ENCODE measurements at regions not wholly inside any gene's neighbourhood (a gene's known extent, or its start where the extent isn't known, plus 50 kb on each side); places are given as distances from the start of the nearest gene placed in this dataset.

GRCh38 chr2:23069156-23069555, 315.8 kb upstream of the KLHL29 start:
- no peak for DNase-seq

More at GRCh38 chr2:23069156-23069555, 315.8 kb upstream of the KLHL29 start:
- Histone ChIP-seq H3K9me1 (ENCODE audit: insufficient read depth, low read length) (no peaks in the 10 kb centered on the region), H3K14ac (replicated peaks; ENCODE audit: low read depth, low read length) (no peak overlapping the region), H3K4me2 (ENCODE audit: low read depth, low read length) (no peak overlapping the region), H3K23ac (ENCODE audit: low read depth, low read length) (no peak overlapping the region), H2AFZ (replicated peaks; ENCODE audit: low read length, poor library complexity) (no peak overlapping the region), H4K8ac (ENCODE audit: low read depth in 2 of 2, low read length in 2 of 2) (no peak overlapping the region), H3K79me1 (ENCODE audit: low read depth in 1 of 2, low read length in 2 of 2) (no peaks in the 10 kb centered on the region), H3K56ac (ENCODE audit: extremely low read depth, insufficient read depth, low read length) (no peak overlapping the region), H4K5ac (ENCODE audit: low read depth, low read length) (no peak overlapping the region), H3K4me1 (ENCODE audit: control insufficient read depth, insufficient read depth, low read length) (no peaks in the 10 kb centered on the region), H3K27me3 (ENCODE audit: control insufficient read depth, insufficient read depth, low read length) (no peaks in the 10 kb centered on the region), H3K36me3 (ENCODE audit: control insufficient read depth, insufficient read depth, low read length) (no peaks in the 10 kb centered on the region), H2AK9ac (replicated peaks; ENCODE audit: low read depth, low read length, poor library complexity) (no peak overlapping the region), H3K9me3 (ENCODE audit: control insufficient read depth, insufficient read depth, low read length) (peaks cover 20% of the 10 kb centered on the region), H3K4ac (ENCODE audit: low read depth, low read length) (no peak overlapping the region), H3K18ac (ENCODE audit: low read depth, low read length) (no peak overlapping the region), H2BK15ac (ENCODE audit: low read depth, low read length) (no peak overlapping the region), H2BK5ac (ENCODE audit: low read depth, low read length, poor library complexity, severe bottlenecking) (no peak overlapping the region), H2BK20ac (ENCODE audit: low read depth, low read length) (no peak overlapping the region), H3K9ac (ENCODE audit: low read depth, low read length) (no peak overlapping the region), H3K4me3 (ENCODE audit: insufficient read depth, low read depth, low read length) (no peak overlapping the region), H2BK120ac (ENCODE audit: low read depth, low read length) (no peak overlapping the region), H2AK5ac (ENCODE audit: low read depth, low read length) (no peak overlapping the region), H4K20me1 (ENCODE audit: insufficient read depth, low read length) (no peaks in the 10 kb centered on the region), H3K27ac (ENCODE audit: insufficient read depth, low read length) (no peak overlapping the region), H4K91ac (ENCODE audit: insufficient read depth, low read depth, low read length) (no peak overlapping the region)
- in situ Hi-C loops (cut with MboI; ENCODE audit: low sequenced_read_pairs) (no loop called here), dilution Hi-C loops (cut with HindIII; ENCODE audit: low sequenced_read_pairs, unreplicated experiment) (no loop called here), intact Hi-C loops (cut with micrococcal nuclease) (no loop called here)
- POLR2A ChIA-PET (ENCODE audit: unreplicated experiment), result no interaction called here
- no peak for ATAC-seq (ENCODE audit: low read depth)
- TF ChIP-seq ELK1 (IDR thresholded peaks at IDR 0.05; ENCODE audit: borderline replicate concordance, low read depth, low read length) (no peak), MAFK (IDR thresholded peaks at IDR 0.05; ENCODE audit: low read depth, low read length) (peak; percentile 94), SMC3 (IDR thresholded peaks at IDR 0.05; ENCODE audit: low read depth, low read length) (no peak), BHLHE40 (IDR thresholded peaks at IDR 0.05; ENCODE audit: low read depth, low read length) (no peak)
- WGBS, 2 experiments (ENCODE audit: extremely low coverage in 2 of 2, insufficient read length in 1 of 2), result no CpG with 5 or more reads among the region's 3 CpGs
- CTCF ChIA-PET, result no interaction called here
- no TSS peak for BruUV-seq (replicated peaks)

All from IMR-90 (cell line).